ENCODE measurements at regions not wholly inside any gene's neighbourhood (a gene's known extent, or its start where the extent isn't known, plus 50 kb on each side); places are given as distances from the start of the nearest gene placed in this dataset.

- Mint-ChIP-seq H3K4me3 (no peak overlapping the region), H3K27ac (no peak overlapping the region), H3K36me3 (no peaks in the 10 kb centered on the region), H3K4me1 (ENCODE audit: unreplicated experiment) (no peaks in the 10 kb centered on the region), H3K27me3 (peaks cover 5% of the 10 kb centered on the region), H3K9me3 (no peaks in the 10 kb centered on the region)
- no peak for TF ChIP-seq CTCF (conservative IDR thresholded peaks at IDR 0.05)
- DNase-seq (ENCODE audit: extremely low spot score, unreplicated experiment) = no peak
These were observed 227.1 kb upstream of the DEFB112 start for GRCh38 chr6:50276771-50277261.

GRCh38 chr6:50277774-50278173 is 228.0 kb upstream of the DEFB112 start:
- TF ChIP-seq CTCF (conservative IDR thresholded peaks at IDR 0.05) = no peak
- Mint-ChIP-seq H3K4me1 (ENCODE audit: unreplicated experiment) (no peaks in the 10 kb centered on the region), H3K36me3 (no peaks in the 10 kb centered on the region), H3K27ac (no peak overlapping the region), H3K4me3 (no peak overlapping the region), H3K9me3 (no peaks in the 10 kb centered on the region), H3K27me3 (peaks cover 3% of the 10 kb centered on the region)
- no peak for DNase-seq (ENCODE audit: extremely low spot score, unreplicated experiment)

DNA sequence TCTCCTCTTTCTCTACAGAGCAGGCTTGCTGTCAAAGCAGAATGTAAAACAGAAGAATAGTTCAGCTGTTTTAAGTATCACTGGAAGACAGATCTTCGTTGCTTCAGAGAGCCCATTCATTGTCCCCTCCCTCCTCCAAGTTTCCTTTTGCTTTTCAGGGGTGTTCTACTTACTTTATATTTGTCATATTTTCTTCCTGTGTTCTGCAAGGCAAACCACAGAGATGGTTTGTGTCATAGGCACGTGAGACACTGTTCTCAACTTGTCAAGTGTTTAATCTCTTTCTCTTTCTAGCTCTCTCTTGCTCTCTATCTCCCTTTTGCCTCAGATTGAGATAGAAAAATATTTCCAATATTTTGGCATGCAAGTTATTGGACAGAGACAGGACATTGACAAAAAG is 228.9 kb upstream of the DEFB112 start:
- Mint-ChIP-seq H3K4me1 (ENCODE audit: unreplicated experiment) (no peaks in the 10 kb centered on the region), H3K4me3 (no peak overlapping the region), H3K9me3 (no peaks in the 10 kb centered on the region), H3K27ac (no peak overlapping the region), H3K27me3 (peaks cover 3% of the 10 kb centered on the region), H3K36me3 (no peaks in the 10 kb centered on the region)
- no peak for TF ChIP-seq CTCF (conservative IDR thresholded peaks at IDR 0.05)
- no peak for DNase-seq (ENCODE audit: extremely low spot score, unreplicated experiment)

- no peak overlapping the region for H3K27ac Mint-ChIP-seq
- no peak for DNase-seq (ENCODE audit: extremely low spot score, unreplicated experiment)
- no peaks in the 10 kb centered on the region for H3K9me3 Mint-ChIP-seq
- no peak overlapping the region for H3K4me3 Mint-ChIP-seq
- peaks cover 3% of the 10 kb centered on the region for H3K27me3 Mint-ChIP-seq
- no peaks in the 10 kb centered on the region for H3K36me3 Mint-ChIP-seq
- no peaks in the 10 kb centered on the region for H3K4me1 Mint-ChIP-seq (ENCODE audit: unreplicated experiment)
- no peak for TF ChIP-seq CTCF (conservative IDR thresholded peaks at IDR 0.05)
These were observed 236.0 kb upstream of the DEFB112 start for GRCh38 chr6:50285735-50286134.

GRCh38 chr6:50288241-50288640 is 238.5 kb upstream of the DEFB112 start:
- no peak overlapping the region for H3K4me3 Mint-ChIP-seq
- H3K27ac Mint-ChIP-seq = no peak overlapping the region
- DNase-seq (ENCODE audit: extremely low spot score, unreplicated experiment) = no peak
- no peaks in the 10 kb centered on the region for H3K36me3 Mint-ChIP-seq
- H3K9me3 Mint-ChIP-seq = no peaks in the 10 kb centered on the region
- no peak for TF ChIP-seq CTCF (conservative IDR thresholded peaks at IDR 0.05)
- no peaks in the 10 kb centered on the region for H3K4me1 Mint-ChIP-seq (ENCODE audit: unreplicated experiment)
- H3K27me3 Mint-ChIP-seq = peaks cover 3% of the 10 kb centered on the region

DNA sequence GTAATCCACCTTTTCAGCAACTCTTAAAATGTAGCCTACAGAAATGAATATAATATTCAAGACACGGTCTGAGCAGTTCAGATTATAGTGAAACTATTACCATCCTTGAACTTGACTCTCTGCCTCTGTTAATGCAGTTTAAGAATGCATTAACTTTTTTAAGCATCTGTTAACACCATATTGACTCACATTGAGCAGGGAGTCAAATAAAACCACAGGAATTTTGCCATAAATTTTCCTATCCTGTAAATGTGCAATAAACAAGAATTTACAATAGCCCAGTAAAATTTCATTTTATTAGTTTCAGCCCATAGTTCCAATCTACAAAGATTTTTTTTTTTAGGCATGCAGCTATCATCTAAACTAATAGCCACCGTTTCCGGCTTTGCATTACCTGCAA is 239.2 kb upstream of the DEFB112 start:
- Mint-ChIP-seq H3K27ac (no peak overlapping the region), H3K36me3 (no peaks in the 10 kb centered on the region), H3K27me3 (peaks cover 3% of the 10 kb centered on the region), H3K9me3 (no peaks in the 10 kb centered on the region), H3K4me1 (ENCODE audit: unreplicated experiment) (no peaks in the 10 kb centered on the region), H3K4me3 (no peak overlapping the region)
- no peak for TF ChIP-seq CTCF (conservative IDR thresholded peaks at IDR 0.05)
- no peak for DNase-seq (ENCODE audit: extremely low spot score, unreplicated experiment)

Data from type B pancreatic cell (in vitro differentiated cells).